ENCODE measurements at regions not wholly inside any gene's neighbourhood (a gene's known extent, or its start where the extent isn't known, plus 50 kb on each side); places are given as distances from the start of the nearest gene placed in this dataset.
A peak's percentile ranks its signal among the peaks of the same experiment; 100 is the strongest.
"Not testable (repeated sequence)": the region's sequence is repeated elsewhere in the genome, so short reads cannot be mapped to it uniquely, and the experiment has no call there.

- Histone ChIP-seq H3K27ac (ENCODE audit: low read length) (no peak overlapping the region), H3K9ac (ENCODE audit: low read length) (no peak overlapping the region), H3K27me3 (ENCODE audit: low read length) (no peaks in the 10 kb centered on the region), H4K20me1 (ENCODE audit: insufficient read depth, low read depth, low read length) (no peaks in the 10 kb centered on the region), H3K4me1 (ENCODE audit: low read length) (peaks cover 4% of the 10 kb centered on the region; the same call in 1 of the 2 replicates), H3K36me3 (ENCODE audit: insufficient read depth, low read length) (no peaks in the 10 kb centered on the region), H3K9me3 (ENCODE audit: low read length) (no peaks in the 10 kb centered on the region), H3K9me2 (replicated peaks; ENCODE audit: insufficient read depth, low read length) (no peaks in the 10 kb centered on the region), H2AFZ (ENCODE audit: low read length) (no peak overlapping the region), H3K4me2 (ENCODE audit: low read depth, low read length, poor library complexity, severe bottlenecking) (no peak overlapping the region), H3K4me3 (ENCODE audit: low read length) (no peak overlapping the region), H3K79me2 (ENCODE audit: low read length) (no peaks in the 10 kb centered on the region)
- DNase-seq: no peak
These were observed 114.5 kb downstream of the FAM53A start for GRCh38 chr4:1569461-1570151.

GRCh38 chr4:1568855-1569460 lies 115.2 kb downstream of the FAM53A start:
- peaks cover 4% of the 10 kb centered on the region; the same call in 1 of the 2 replicates for H3K4me1 ChIP-seq (ENCODE audit: low read length)
- H3K4me3 ChIP-seq (ENCODE audit: low read length): no peak overlapping the region
- no peaks in the 10 kb centered on the region for H3K79me2 ChIP-seq (ENCODE audit: low read length)
- H2AFZ ChIP-seq (ENCODE audit: low read length): no peak overlapping the region
- no peak overlapping the region for H3K9ac ChIP-seq (ENCODE audit: low read length)
- no peaks in the 10 kb centered on the region for H3K27me3 ChIP-seq (ENCODE audit: low read length)
- no peaks in the 10 kb centered on the region for H4K20me1 ChIP-seq (ENCODE audit: insufficient read depth, low read depth, low read length)
- H3K9me3 ChIP-seq (ENCODE audit: low read length): no peaks in the 10 kb centered on the region
- no peaks in the 10 kb centered on the region for H3K36me3 ChIP-seq (ENCODE audit: insufficient read depth, low read length)
- no peak overlapping the region for H3K4me2 ChIP-seq (ENCODE audit: low read depth, low read length, poor library complexity, severe bottlenecking)
- DNase-seq: no peak
- no peaks in the 10 kb centered on the region for H3K9me2 ChIP-seq (replicated peaks; ENCODE audit: insufficient read depth, low read length)
- no peak overlapping the region for H3K27ac ChIP-seq (ENCODE audit: low read length)

- H3K79me2 ChIP-seq (ENCODE audit: low read length): no peaks in the 10 kb centered on the region
- no peak overlapping the region for H3K9ac ChIP-seq (ENCODE audit: low read length)
- no peak overlapping the region for H3K4me3 ChIP-seq (ENCODE audit: low read length)
- H4K20me1 ChIP-seq (ENCODE audit: insufficient read depth, low read depth, low read length): no peaks in the 10 kb centered on the region
- H3K36me3 ChIP-seq (ENCODE audit: insufficient read depth, low read length): no peaks in the 10 kb centered on the region
- H3K27ac ChIP-seq (ENCODE audit: low read length): no peak overlapping the region
- DNase-seq: peak; percentile 62
- H2AFZ ChIP-seq (ENCODE audit: low read length): no peak overlapping the region
- H3K9me2 ChIP-seq (replicated peaks; ENCODE audit: insufficient read depth, low read length): no peaks in the 10 kb centered on the region
- peaks cover 4% of the 10 kb centered on the region; the same call in 1 of the 2 replicates for H3K4me1 ChIP-seq (ENCODE audit: low read length)
- H3K27me3 ChIP-seq (ENCODE audit: low read length): no peaks in the 10 kb centered on the region
- H3K9me3 ChIP-seq (ENCODE audit: low read length): no peaks in the 10 kb centered on the region
- no peak overlapping the region for H3K4me2 ChIP-seq (ENCODE audit: low read depth, low read length, poor library complexity, severe bottlenecking)
These were observed 116.1 kb downstream of the FAM53A start for GRCh38 chr4:1567808-1568581.

- Histone ChIP-seq H2AFZ (ENCODE audit: low read length) (no peak overlapping the region), H3K9me3 (ENCODE audit: low read length) (no peaks in the 10 kb centered on the region), H3K27me3 (ENCODE audit: low read length) (no peaks in the 10 kb centered on the region), H3K4me3 (ENCODE audit: low read length) (no peak overlapping the region), H3K4me1 (ENCODE audit: low read length) (peaks cover 4% of the 10 kb centered on the region; the same call in 1 of the 2 replicates), H3K36me3 (ENCODE audit: insufficient read depth, low read length) (no peaks in the 10 kb centered on the region), H3K79me2 (ENCODE audit: low read length) (no peaks in the 10 kb centered on the region), H4K20me1 (ENCODE audit: insufficient read depth, low read depth, low read length) (no peaks in the 10 kb centered on the region), H3K4me2 (ENCODE audit: low read depth, low read length, poor library complexity, severe bottlenecking) (no peak overlapping the region), H3K27ac (ENCODE audit: low read length) (no peak overlapping the region), H3K9ac (ENCODE audit: low read length) (no peak overlapping the region), H3K9me2 (replicated peaks; ENCODE audit: insufficient read depth, low read length) (no peaks in the 10 kb centered on the region)
- DNase-seq: no peak
These were observed 116.7 kb downstream of the FAM53A start for GRCh38 chr4:1567519-1567807.

- no peaks in the 10 kb centered on the region for H3K79me2 ChIP-seq (ENCODE audit: low read length)
- no peaks in the 10 kb centered on the region for H3K27me3 ChIP-seq (ENCODE audit: low read length)
- no peak overlapping the region for H3K4me3 ChIP-seq (ENCODE audit: low read length)
- no peaks in the 10 kb centered on the region for H3K9me3 ChIP-seq (ENCODE audit: low read length)
- H3K9ac ChIP-seq (ENCODE audit: low read length): no peak overlapping the region
- no peak overlapping the region for H2AFZ ChIP-seq (ENCODE audit: low read length)
- H3K9me2 ChIP-seq (replicated peaks; ENCODE audit: insufficient read depth, low read length): no peaks in the 10 kb centered on the region
- no peak overlapping the region for H3K4me2 ChIP-seq (ENCODE audit: low read depth, low read length, poor library complexity, severe bottlenecking)
- H3K27ac ChIP-seq (ENCODE audit: low read length): no peak overlapping the region
- no peak for DNase-seq
- H4K20me1 ChIP-seq (ENCODE audit: insufficient read depth, low read depth, low read length): no peaks in the 10 kb centered on the region
- peaks cover 4% of the 10 kb centered on the region; the same call in 1 of the 2 replicates for H3K4me1 ChIP-seq (ENCODE audit: low read length)
- H3K36me3 ChIP-seq (ENCODE audit: insufficient read depth, low read length): no peaks in the 10 kb centered on the region
These were observed 117.1 kb downstream of the FAM53A start for GRCh38 chr4:1566838-1567518.

GRCh38 chr4:1566301-1566837 lies 117.7 kb downstream of the FAM53A start:
- H3K9ac ChIP-seq (ENCODE audit: low read length); H3K4me1 ChIP-seq (ENCODE audit: low read length); H3K9me3 ChIP-seq (ENCODE audit: low read length); H3K79me2 ChIP-seq (ENCODE audit: low read length); H3K27me3 ChIP-seq (ENCODE audit: low read length); H3K4me3 ChIP-seq (ENCODE audit: low read length); H2AFZ ChIP-seq (ENCODE audit: low read length); H4K20me1 ChIP-seq (ENCODE audit: insufficient read depth, low read depth, low read length); H3K4me2 ChIP-seq (ENCODE audit: low read depth, low read length, poor library complexity, severe bottlenecking); H3K9me2 ChIP-seq (replicated peaks; ENCODE audit: insufficient read depth, low read length); DNase-seq; H3K36me3 ChIP-seq (ENCODE audit: insufficient read depth, low read length); H3K27ac ChIP-seq (ENCODE audit: low read length): not testable (repeated sequence)

GRCh38 chr4:1565598-1566295 lies 118.4 kb downstream of the FAM53A start:
- no peak overlapping the region for H3K9ac ChIP-seq (ENCODE audit: low read length)
- no peak overlapping the region for H3K4me2 ChIP-seq (ENCODE audit: low read depth, low read length, poor library complexity, severe bottlenecking)
- H3K4me1 ChIP-seq (ENCODE audit: low read length): peaks cover 4% of the 10 kb centered on the region; the same call in 1 of the 2 replicates

More at GRCh38 chr4:1565598-1566295, 118.4 kb downstream of the FAM53A start:
- Histone ChIP-seq H3K27me3 (ENCODE audit: low read length) (no peaks in the 10 kb centered on the region), H3K9me2 (replicated peaks; ENCODE audit: insufficient read depth, low read length) (no peaks in the 10 kb centered on the region), H3K9me3 (ENCODE audit: low read length) (no peaks in the 10 kb centered on the region), H2AFZ (ENCODE audit: low read length) (no peak overlapping the region), H3K27ac (ENCODE audit: low read length) (no peak overlapping the region), H4K20me1 (ENCODE audit: insufficient read depth, low read depth, low read length) (no peaks in the 10 kb centered on the region), H3K36me3 (ENCODE audit: insufficient read depth, low read length) (no peaks in the 10 kb centered on the region), H3K79me2 (ENCODE audit: low read length) (no peaks in the 10 kb centered on the region), H3K4me3 (ENCODE audit: low read length) (no peak overlapping the region)
- DNase-seq: no peak

Measured in Karpas-422 (cell line).